Duodenal mucosa (tissue), 2 donors: ENCODE measurements at regions not wholly inside any gene's neighbourhood (a gene's known extent, or its start where the extent isn't known, plus 50 kb on each side); places are given as distances from the start of the nearest gene placed in this dataset.
"Not testable (repeated sequence)": the region's sequence is repeated elsewhere in the genome, so short reads cannot be mapped to it uniquely, and the experiment has no call there.

Experiments
- H3K27ac ChIP-seq: one replicate; pipeline ENCODE4 v1.7.0; 2013; ENCODE audit warnings: low read depth, low read length
- H3K27me3 ChIP-seq, 2 donors: one replicate each; pipeline ENCODE4 v1.7.0; 2013; ENCODE audit warnings: low read length in 2 of 2, control low read depth in 1 of 2; ENCODE audit not compliant: insufficient read depth in 2 of 2, control insufficient read depth in 1 of 2
- H3K36me3 ChIP-seq, 2 donors: one replicate each; pipeline ENCODE4 v1.7.0; 2013; ENCODE audit warnings: low read length in 2 of 2, control low read depth in 1 of 2; ENCODE audit not compliant: insufficient read depth in 2 of 2, control insufficient read depth in 1 of 2
- H3K4me1 ChIP-seq, 2 donors: one replicate each; pipeline ENCODE4 v1.7.0; 2013; ENCODE audit warnings: low read length in 2 of 2, control low read depth in 1 of 2; ENCODE audit not compliant: insufficient read depth in 2 of 2, control insufficient read depth in 1 of 2
- H3K4me3 ChIP-seq, 2 donors: one replicate each; pipeline ENCODE4 v1.7.0; 2013; ENCODE audit warnings: low read length in 2 of 2, low read depth in 1 of 2
- H3K9ac ChIP-seq, 2 donors: one replicate each; pipeline ENCODE4 v1.7.0; 2013; ENCODE audit warnings: low read length in 2 of 2, low read depth in 1 of 2
- H3K9me3 ChIP-seq, 2 donors: one replicate each; pipeline ENCODE4 v1.7.0; 2013; ENCODE audit warnings: low read length in 2 of 2, control low read depth in 1 of 2; ENCODE audit not compliant: control insufficient read depth in 1 of 2

GRCh38 chr9:135281791-135282737, 194.6 kb downstream of the OLFM1 start:
- H3K36me3 ChIP-seq, result no peaks in the 10 kb centered on the region
- no peak overlapping the region for H3K9ac ChIP-seq
- H3K4me3 ChIP-seq, result no peak overlapping the region
- H3K4me1 ChIP-seq, result peaks cover 5 to 8% of the 10 kb centered on the region in 2 donors
- H3K9me3 ChIP-seq, result no peaks in the 10 kb centered on the region
- no peaks in the 10 kb centered on the region for H3K27me3 ChIP-seq
- H3K27ac ChIP-seq, result no peak overlapping the region

- no peaks in the 10 kb centered on the region for H3K27me3 ChIP-seq
- no peaks in the 10 kb centered on the region for H3K9me3 ChIP-seq
- H3K4me1 ChIP-seq, result peaks cover 5 to 8% of the 10 kb centered on the region in 2 donors
- H3K36me3 ChIP-seq, result no peaks in the 10 kb centered on the region
- H3K4me3 ChIP-seq, result no peak overlapping the region
- H3K9ac ChIP-seq, result no peak overlapping the region
- H3K27ac ChIP-seq, result no peak overlapping the region
Observed at GRCh38 chr9:135282808-135283207, 195.3 kb downstream of the OLFM1 start.

- Histone ChIP-seq H3K36me3 (no peaks in the 10 kb centered on the region), H3K27ac (no peak overlapping the region), H3K27me3 (no peaks in the 10 kb centered on the region), H3K9me3 (no peaks in the 10 kb centered on the region), H3K9ac (no peak overlapping the region), H3K4me1 (peaks cover 5 to 11% of the 10 kb centered on the region in 2 donors), H3K4me3 (no peak overlapping the region)
Observed at GRCh38 chr9:135283671-135284070, 195.9 kb upstream of the PPP1R26 start.

GRCh38 chr9:135284386-135285134, 195.0 kb upstream of the PPP1R26 start:
- Histone ChIP-seq H3K27me3 (no peaks in the 10 kb centered on the region), H3K27ac (no peak overlapping the region)

GRCh38 chr9:135286187-135286925, 193.2 kb upstream of the PPP1R26 start:
- H3K27ac ChIP-seq, H3K9me3 ChIP-seq, H3K36me3 ChIP-seq, H3K27me3 ChIP-seq, H3K4me3 ChIP-seq, H3K9ac ChIP-seq: not testable (repeated sequence)
- H3K4me1 ChIP-seq, result peaks cover 5 to 24% of the 10 kb centered on the region in 2 donors

More at GRCh38 chr9:135284386-135285134, 195.0 kb upstream of the PPP1R26 start:
- Histone ChIP-seq H3K4me1 (peaks cover 5 to 18% of the 10 kb centered on the region in 2 donors), H3K4me3 (no peak overlapping the region), H3K9me3 (no peaks in the 10 kb centered on the region), H3K9ac (no peak overlapping the region), H3K36me3 (no peaks in the 10 kb centered on the region)

GRCh38 chr9:135286961-135287360, 192.6 kb upstream of the PPP1R26 start:
- Histone ChIP-seq H3K27me3 (no peaks in the 10 kb centered on the region), H3K4me1 (peaks cover 2 to 21% of the 10 kb centered on the region in 2 donors), H3K27ac (no peak overlapping the region), H3K36me3 (no peaks in the 10 kb centered on the region), H3K4me3 (no peak overlapping the region), H3K9me3 (no peaks in the 10 kb centered on the region), H3K9ac (no peak overlapping the region)

GRCh38 chr9:135287627-135288026, 192.0 kb upstream of the PPP1R26 start:
- no peak overlapping the region for H3K9ac ChIP-seq
- H3K27ac ChIP-seq, result no peak overlapping the region
- H3K36me3 ChIP-seq, result no peaks in the 10 kb centered on the region
- H3K4me1 ChIP-seq, result peaks cover 0 to 16% of the 10 kb centered on the region in 2 donors
- no peaks in the 10 kb centered on the region for H3K9me3 ChIP-seq
- no peaks in the 10 kb centered on the region for H3K27me3 ChIP-seq
- no peak overlapping the region for H3K4me3 ChIP-seq

- H3K36me3 ChIP-seq, result no peaks in the 10 kb centered on the region
- no peaks in the 10 kb centered on the region for H3K9me3 ChIP-seq
- H3K27ac ChIP-seq, result no peak overlapping the region
- peaks cover 0 to 16% of the 10 kb centered on the region in 2 donors for H3K4me1 ChIP-seq
- no peak overlapping the region for H3K4me3 ChIP-seq
- no peak overlapping the region for H3K9ac ChIP-seq
- no peaks in the 10 kb centered on the region for H3K27me3 ChIP-seq
Observed at GRCh38 chr9:135288054-135288453, 191.5 kb upstream of the PPP1R26 start.

GRCh38 chr9:135289081-135289491, 190.5 kb upstream of the PPP1R26 start:
- H3K4me1 ChIP-seq, result peaks cover 0 to 16% of the 10 kb centered on the region in 2 donors
- H3K4me3 ChIP-seq, result no peak overlapping the region
- no peak overlapping the region for H3K9ac ChIP-seq
- H3K27me3 ChIP-seq, result no peaks in the 10 kb centered on the region
- no peak overlapping the region for H3K27ac ChIP-seq
- H3K36me3 ChIP-seq, result no peaks in the 10 kb centered on the region
- H3K9me3 ChIP-seq, result no peaks in the 10 kb centered on the region
